NCI-H2227 (cell line): ENCODE measurements at regions not wholly inside any gene's neighbourhood (a gene's known extent, or its start where the extent isn't known, plus 50 kb on each side); places are given as distances from the start of the nearest gene placed in this dataset.
"Not testable (repeated sequence)": the region's sequence is repeated elsewhere in the genome, so short reads cannot be mapped to it uniquely, and the experiment has no call there.

Experiments used
- DNase-seq: peaks from one replicate; lab custom pipeline; 2025; ENCODE audit not compliant: unreplicated experiment; lab: John Stamatoyannopoulos, UW

DNA sequence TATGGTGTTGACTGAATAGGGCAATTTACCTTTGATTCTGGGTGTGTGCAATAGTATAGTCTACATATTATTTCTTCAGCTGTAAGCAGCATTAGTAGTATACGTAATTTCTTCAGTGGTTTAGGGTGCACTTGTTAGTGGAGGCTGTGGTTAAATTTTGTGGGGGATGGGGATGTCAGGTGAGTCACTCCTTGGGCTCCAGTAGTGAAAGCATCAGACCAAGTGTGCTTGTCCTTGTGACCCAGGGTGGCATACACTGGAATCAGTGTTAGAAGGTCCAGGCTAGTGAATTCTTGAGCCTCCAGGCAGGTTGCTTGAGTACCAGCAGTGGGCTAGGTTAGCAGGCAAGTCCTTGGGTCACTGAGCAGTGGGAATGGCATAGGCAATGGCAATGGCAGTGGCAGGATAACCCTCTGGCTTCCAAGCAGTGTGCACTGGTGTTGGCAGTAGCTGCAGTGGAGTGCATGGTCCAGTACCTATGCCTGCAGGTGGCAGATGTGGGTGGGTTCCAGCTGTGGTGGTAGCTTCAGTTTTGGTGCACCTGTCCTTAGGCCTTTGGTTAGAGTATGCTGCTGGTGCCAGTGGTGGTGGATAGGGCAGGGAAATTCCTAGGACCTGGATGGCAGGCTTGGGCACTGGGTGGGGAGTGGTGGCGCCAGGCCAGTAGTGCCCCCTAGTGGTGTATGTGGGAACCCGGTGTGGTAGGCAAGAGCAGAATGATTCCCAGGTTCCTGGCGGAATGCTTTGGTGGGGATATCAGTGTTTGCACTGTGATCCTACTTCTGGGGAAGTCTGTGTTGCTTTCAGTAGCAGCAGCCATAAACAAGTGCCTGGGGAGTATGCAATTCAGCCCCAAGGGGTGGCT lies 531.0 kb downstream of the SMARCA1 start:
- DNase-seq: no peak

GRCh38 chrX:128975745-128976144 lies 547.5 kb downstream of the SMARCA1 start:
- no peak for DNase-seq

GRCh38 chrX:128973033-128973432 lies 550.3 kb downstream of the SMARCA1 start:
- no peak for DNase-seq

GRCh38 chrX:128961290-128961689 lies 562.0 kb downstream of the SMARCA1 start:
- DNase-seq: no peak

DNA sequence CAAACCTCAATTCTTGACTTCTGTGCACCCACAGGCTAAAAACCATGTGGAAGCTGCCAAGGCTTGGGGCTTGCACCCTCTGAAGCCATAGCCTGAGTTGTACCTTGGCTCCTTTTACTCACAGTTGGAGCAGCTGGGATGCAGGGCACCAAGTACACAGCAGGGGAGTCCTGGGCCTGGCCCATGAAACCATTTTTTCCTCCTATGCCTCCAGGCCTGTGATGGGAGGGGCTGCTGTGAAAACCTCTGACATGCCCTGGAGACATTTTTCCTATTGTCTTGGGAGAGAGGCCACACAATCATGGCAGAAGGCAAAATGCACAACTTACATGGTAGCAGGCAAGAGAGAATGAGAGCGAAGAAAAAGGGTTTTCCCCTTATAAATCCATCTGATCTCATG lies 568.6 kb downstream of the SMARCA1 start:
- DNase-seq: not testable (repeated sequence)

GRCh38 chrX:128931071-128931470 lies 592.2 kb downstream of the SMARCA1 start:
- no peak for DNase-seq

DNA sequence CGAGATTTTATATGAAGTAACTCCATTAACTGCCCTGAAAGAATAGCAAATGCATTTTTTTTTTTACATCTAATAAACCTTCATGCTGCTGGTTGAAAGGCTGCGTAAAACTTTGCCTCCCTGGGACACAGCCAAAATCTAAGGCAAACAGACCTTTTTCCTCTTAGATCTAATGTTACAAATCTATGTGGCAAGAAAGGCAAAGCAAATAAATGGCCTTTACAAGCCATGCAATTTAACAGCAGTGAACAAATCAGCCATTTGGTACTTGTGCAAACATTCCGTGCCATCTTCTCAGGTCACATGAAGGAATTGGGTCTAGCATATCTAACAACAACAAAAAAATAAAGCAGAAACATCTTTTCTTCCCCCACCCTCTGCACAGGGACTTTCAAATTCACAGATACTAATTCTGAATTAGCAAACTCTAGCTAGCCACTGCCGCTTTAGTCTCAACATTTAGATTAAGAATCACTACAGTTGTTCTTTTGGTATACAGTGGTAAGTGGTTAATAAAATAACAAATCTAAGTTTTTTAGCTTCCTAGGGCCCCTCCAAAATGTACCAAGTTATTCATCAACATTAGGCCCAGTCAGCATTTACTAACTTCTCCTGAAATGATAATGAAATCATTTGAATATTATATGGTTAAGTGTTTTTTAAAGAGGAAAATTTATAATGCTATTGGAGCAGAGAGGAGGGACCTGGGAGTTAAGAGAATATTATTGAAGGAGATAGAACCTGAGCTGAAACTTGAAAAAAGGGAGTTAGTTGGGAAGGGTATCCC lies 593.8 kb downstream of the SMARCA1 start:
- no peak for DNase-seq

- no peak for DNase-seq
Measured at GRCh38 chrX:128928636-128929035, 594.7 kb downstream of the SMARCA1 start.

GRCh38 chrX:128927363-128927762 lies 595.9 kb downstream of the SMARCA1 start:
- no peak for DNase-seq

DNA sequence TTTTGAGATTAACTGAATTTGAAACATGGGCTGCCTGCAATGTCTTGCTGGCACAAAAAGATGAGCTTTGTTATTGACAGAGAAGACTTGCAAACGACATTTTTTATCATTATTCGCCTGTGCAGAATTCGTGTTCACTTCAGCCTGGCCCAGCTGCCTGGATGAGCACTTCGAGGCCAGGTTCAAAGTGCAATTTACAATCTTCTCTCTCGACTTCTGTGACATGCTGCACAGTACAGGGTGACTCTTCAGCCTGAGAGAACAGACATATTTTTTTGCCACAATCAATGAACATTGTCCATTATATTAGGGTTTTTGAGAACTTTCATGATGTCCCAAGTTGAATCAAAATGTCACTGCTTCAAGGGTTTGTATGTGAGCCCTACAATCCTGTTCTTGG lies 616.5 kb downstream of the SMARCA1 start:
- no peak for DNase-seq

DNA sequence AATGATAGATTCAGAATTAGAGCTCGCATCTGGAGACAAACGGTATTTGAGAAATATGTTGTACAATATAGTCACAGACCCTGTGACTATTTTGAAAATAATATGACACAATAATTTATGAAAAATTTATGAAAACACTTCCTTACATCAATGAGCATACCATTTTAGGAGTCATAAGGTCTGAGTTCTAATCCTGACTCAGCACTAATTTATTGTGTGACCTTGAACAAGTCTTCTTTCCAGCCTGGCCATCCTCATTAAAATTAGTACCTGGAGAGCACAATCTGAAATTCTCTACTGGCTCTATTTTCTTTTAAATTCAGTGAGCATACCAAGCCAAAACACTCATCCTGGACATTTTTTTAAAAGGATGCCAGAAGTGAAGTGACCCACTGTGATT lies 622.3 kb downstream of the SMARCA1 start:
- DNase-seq: no peak

- DNase-seq: no peak
Measured at GRCh38 chrX:128897621-128898020, 625.7 kb downstream of the SMARCA1 start.

GRCh38 chrX:128891554-128891953 lies 631.7 kb downstream of the SMARCA1 start:
- DNase-seq: no peak

DNA sequence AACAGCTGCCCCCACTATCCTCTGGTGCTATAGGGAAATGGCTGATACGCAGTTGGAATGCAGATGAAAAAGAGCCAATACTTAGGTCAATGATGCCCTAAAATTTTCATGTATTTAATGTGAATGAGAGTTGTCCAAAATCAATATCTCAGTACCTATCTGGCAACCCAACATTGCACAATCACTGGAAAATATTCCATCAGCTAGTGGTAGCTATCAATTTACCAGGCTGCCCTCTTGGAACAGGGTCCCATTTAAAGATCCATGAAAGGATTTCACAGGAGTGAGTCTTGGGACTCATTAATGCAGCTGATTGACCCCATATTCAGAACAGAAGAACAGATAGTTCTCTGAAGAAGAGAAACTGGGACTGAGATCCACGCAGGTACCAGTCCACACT lies 638.9 kb downstream of the SMARCA1 start:
- DNase-seq: no peak

- DNase-seq: no peak
Measured at GRCh38 chrX:128883650-128884049, 639.6 kb downstream of the SMARCA1 start.

- DNase-seq: no peak
Measured at GRCh38 chrX:128870361-128870760, 652.9 kb downstream of the SMARCA1 start.

- no peak for DNase-seq
Measured at GRCh38 chrX:128862557-128862956, 660.7 kb downstream of the SMARCA1 start.

- no peak for DNase-seq
Measured at GRCh38 chrX:128848374-128848773, 674.9 kb downstream of the SMARCA1 start.

- DNase-seq: no peak
Measured at GRCh38 chrX:128846385-128846784, 676.9 kb downstream of the SMARCA1 start.

- DNase-seq: no peak
Measured at GRCh38 chrX:128818690-128819089, 704.6 kb downstream of the SMARCA1 start.

GRCh38 chrX:128816919-128817318 lies 706.4 kb downstream of the SMARCA1 start:
- DNase-seq: no peak

GRCh38 chrX:128807367-128807766 lies 715.9 kb downstream of the SMARCA1 start:
- DNase-seq: no peak
